ENCODE measurements at regions not wholly inside any gene's neighbourhood (a gene's known extent, or its start where the extent isn't known, plus 50 kb on each side); places are given as distances from the start of the nearest gene placed in this dataset.

GRCh38 chr4:135338181-135338580 lies 1136.6 kb upstream of the PABPC4L start:
- Histone ChIP-seq H3K9ac (ENCODE audit: low read depth, low read length) (no peak overlapping the region), H3K36me3 (ENCODE audit: insufficient read depth, low read length) (no peaks in the 10 kb centered on the region), H3K9me3 (ENCODE audit: control insufficient read depth, insufficient read depth, low read length) (no peaks in the 10 kb centered on the region), H3K4me1 (ENCODE audit: insufficient read depth, low read length) (no peaks in the 10 kb centered on the region)

GRCh38 chr4:135325264-135325663 lies 1123.7 kb upstream of the PABPC4L start:
- Histone ChIP-seq H3K9ac (ENCODE audit: low read depth, low read length) (no peak overlapping the region), H3K9me3 (ENCODE audit: control insufficient read depth, insufficient read depth, low read length) (peaks cover 2% of the 10 kb centered on the region; the same call in 1 of the 2 replicates), H3K36me3 (ENCODE audit: insufficient read depth, low read length) (no peaks in the 10 kb centered on the region), H3K4me1 (ENCODE audit: insufficient read depth, low read length) (peaks cover 5% of the 10 kb centered on the region; the same call in 1 of the 2 replicates)

GRCh38 chr4:135319685-135320084 lies 1118.1 kb upstream of the PABPC4L start:
- no peaks in the 10 kb centered on the region for H3K36me3 ChIP-seq (ENCODE audit: insufficient read depth, low read length)
- H3K9ac ChIP-seq (ENCODE audit: low read depth, low read length): no peak overlapping the region
- H3K9me3 ChIP-seq (ENCODE audit: control insufficient read depth, insufficient read depth, low read length): peaks cover 2% of the 10 kb centered on the region; the same call in 1 of the 2 replicates
- no peaks in the 10 kb centered on the region for H3K4me1 ChIP-seq (ENCODE audit: insufficient read depth, low read length)

- Histone ChIP-seq H3K36me3 (ENCODE audit: insufficient read depth, low read length) (no peaks in the 10 kb centered on the region), H3K9ac (ENCODE audit: low read depth, low read length) (no peak overlapping the region), H3K4me1 (ENCODE audit: insufficient read depth, low read length) (no peaks in the 10 kb centered on the region), H3K9me3 (ENCODE audit: control insufficient read depth, insufficient read depth, low read length) (no peaks in the 10 kb centered on the region)
Measured at GRCh38 chr4:135316266-135316779, 1114.7 kb upstream of the PABPC4L start.

DNA sequence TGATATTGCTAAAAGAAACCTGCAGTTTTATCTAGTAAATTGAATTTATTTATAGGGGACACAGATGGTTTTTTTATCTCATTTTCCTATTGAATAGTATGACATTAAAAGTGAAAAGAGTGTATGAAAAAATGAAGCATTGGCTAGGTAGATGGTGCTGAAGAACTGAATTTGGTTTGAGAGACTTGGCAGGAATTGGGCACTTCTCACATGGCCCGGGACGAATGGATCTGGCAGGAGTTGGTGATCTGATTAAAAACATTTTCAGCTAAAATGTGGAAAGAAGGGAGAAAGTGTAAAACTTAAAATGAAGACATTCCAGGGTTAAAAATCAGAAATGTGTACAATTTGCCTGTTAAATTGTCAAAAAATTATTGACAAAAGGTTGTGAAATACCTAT lies 1088.5 kb upstream of the PABPC4L start:
- Histone ChIP-seq H3K9ac (ENCODE audit: low read depth, low read length) (no peak overlapping the region), H3K4me1 (ENCODE audit: insufficient read depth, low read length) (no peaks in the 10 kb centered on the region), H3K9me3 (ENCODE audit: control insufficient read depth, insufficient read depth, low read length) (peaks cover 6% of the 10 kb centered on the region), H3K36me3 (ENCODE audit: insufficient read depth, low read length) (no peaks in the 10 kb centered on the region)

DNA sequence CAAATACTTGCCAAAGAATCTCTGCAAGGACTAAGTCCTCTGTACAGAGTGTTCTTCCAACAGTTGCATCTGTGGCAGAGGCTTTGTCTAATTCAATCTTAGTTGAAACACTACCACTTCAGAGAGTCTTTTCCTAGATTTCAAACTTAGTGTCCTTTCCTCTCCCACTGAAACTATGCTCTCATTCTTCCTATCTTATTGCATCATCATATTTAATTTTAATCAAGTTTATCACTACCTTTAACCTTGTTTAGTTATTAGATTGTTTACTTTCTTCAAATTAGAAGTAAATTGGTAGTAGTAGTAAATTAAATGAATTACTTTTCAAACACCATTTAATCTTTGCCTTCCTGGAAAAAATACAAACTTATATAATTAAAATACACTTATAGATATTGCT lies 1082.3 kb upstream of the PABPC4L start:
- no peaks in the 10 kb centered on the region for H3K36me3 ChIP-seq (ENCODE audit: insufficient read depth, low read length)

DNA sequence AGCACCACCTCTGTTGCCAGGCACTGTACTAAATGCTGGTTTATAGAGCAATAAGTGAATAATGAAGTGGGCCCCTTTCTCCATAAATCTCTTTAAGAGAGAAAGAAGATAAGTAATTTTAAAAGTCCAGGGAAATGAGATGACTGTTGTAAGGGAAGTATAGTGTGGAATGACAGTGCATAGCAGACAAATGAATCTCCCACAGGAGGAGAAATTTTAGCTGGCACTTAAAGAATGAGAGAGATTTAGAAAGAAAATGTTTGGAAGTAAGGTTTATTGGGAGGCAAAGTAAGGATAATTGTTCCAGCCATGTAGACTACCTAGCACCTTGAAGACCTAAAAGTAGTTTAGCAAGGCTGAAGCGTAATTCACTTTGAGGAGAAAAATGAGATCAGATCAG lies 1081.1 kb upstream of the PABPC4L start:
- Histone ChIP-seq H3K9me3 (ENCODE audit: control insufficient read depth, insufficient read depth, low read length) (peaks cover 6% of the 10 kb centered on the region), H3K4me1 (ENCODE audit: insufficient read depth, low read length) (peaks cover 7% of the 10 kb centered on the region; the same call in 1 of the 2 replicates), H3K36me3 (ENCODE audit: insufficient read depth, low read length) (no peaks in the 10 kb centered on the region), H3K9ac (ENCODE audit: low read depth, low read length) (no peak overlapping the region)

More for the DNA sequence above, 1082.3 kb upstream of the PABPC4L start:
- Histone ChIP-seq H3K4me1 (ENCODE audit: insufficient read depth, low read length) (peaks cover 3% of the 10 kb centered on the region; the same call in 1 of the 2 replicates), H3K9ac (ENCODE audit: low read depth, low read length) (no peak overlapping the region), H3K9me3 (ENCODE audit: control insufficient read depth, insufficient read depth, low read length) (peaks cover 6% of the 10 kb centered on the region)

GRCh38 chr4:135281230-135281629 lies 1079.6 kb upstream of the PABPC4L start:
- Histone ChIP-seq H3K4me1 (ENCODE audit: insufficient read depth, low read length) (peaks cover 13% of the 10 kb centered on the region; the same call in 1 of the 2 replicates), H3K9ac (ENCODE audit: low read depth, low read length) (no peak overlapping the region), H3K36me3 (ENCODE audit: insufficient read depth, low read length) (no peaks in the 10 kb centered on the region), H3K9me3 (ENCODE audit: control insufficient read depth, insufficient read depth, low read length) (peaks cover 1% of the 10 kb centered on the region)

DNA sequence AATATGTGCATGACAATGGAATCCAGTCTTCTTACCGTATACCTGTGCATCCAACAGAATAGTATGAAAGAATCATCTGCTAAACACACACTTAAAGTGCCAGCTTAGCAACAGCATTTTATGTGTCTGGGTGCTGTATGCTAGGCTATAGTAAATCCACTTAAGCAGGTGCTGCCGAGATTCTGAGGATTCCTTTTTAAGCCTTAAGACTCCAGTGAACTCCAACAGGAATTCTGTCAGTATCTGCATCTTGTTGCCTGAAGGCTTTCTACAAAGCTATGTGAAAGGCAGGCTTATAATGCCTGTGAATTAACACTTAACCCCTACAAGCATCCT lies 1076.4 kb upstream of the PABPC4L start:
- H3K9me3 ChIP-seq (ENCODE audit: control insufficient read depth, insufficient read depth, low read length): no peaks in the 10 kb centered on the region; the same call in 1 of the 2 replicates
- no peak overlapping the region for H3K9ac ChIP-seq (ENCODE audit: low read depth, low read length)
- peaks cover 13% of the 10 kb centered on the region; the same call in 1 of the 2 replicates for H3K4me1 ChIP-seq (ENCODE audit: insufficient read depth, low read length)
- H3K36me3 ChIP-seq (ENCODE audit: insufficient read depth, low read length): no peaks in the 10 kb centered on the region

GRCh38 chr4:135277068-135277979 lies 1075.7 kb upstream of the PABPC4L start:
- peaks cover 13% of the 10 kb centered on the region; the same call in 1 of the 2 replicates for H3K4me1 ChIP-seq (ENCODE audit: insufficient read depth, low read length)
- H3K9me3 ChIP-seq (ENCODE audit: control insufficient read depth, insufficient read depth, low read length): no peaks in the 10 kb centered on the region; the same call in 1 of the 2 replicates
- H3K9ac ChIP-seq (ENCODE audit: low read depth, low read length): no peak overlapping the region
- H3K36me3 ChIP-seq (ENCODE audit: insufficient read depth, low read length): no peaks in the 10 kb centered on the region

- Histone ChIP-seq H3K9me3 (ENCODE audit: control insufficient read depth, insufficient read depth, low read length) (no peaks in the 10 kb centered on the region; the same call in 1 of the 2 replicates), H3K4me1 (ENCODE audit: insufficient read depth, low read length) (peaks cover 9% of the 10 kb centered on the region; the same call in 1 of the 2 replicates), H3K36me3 (ENCODE audit: insufficient read depth, low read length) (no peaks in the 10 kb centered on the region), H3K9ac (ENCODE audit: low read depth, low read length) (no peak overlapping the region)
Measured at GRCh38 chr4:135274416-135274815, 1072.8 kb upstream of the PABPC4L start.

- no peaks in the 10 kb centered on the region for H3K4me1 ChIP-seq (ENCODE audit: insufficient read depth, low read length)
- no peaks in the 10 kb centered on the region for H3K36me3 ChIP-seq (ENCODE audit: insufficient read depth, low read length)
- H3K9me3 ChIP-seq (ENCODE audit: control insufficient read depth, insufficient read depth, low read length): no peaks in the 10 kb centered on the region
- no peak overlapping the region for H3K9ac ChIP-seq (ENCODE audit: low read depth, low read length)
Measured at GRCh38 chr4:135269125-135269890, 1067.7 kb upstream of the PABPC4L start.

DNA sequence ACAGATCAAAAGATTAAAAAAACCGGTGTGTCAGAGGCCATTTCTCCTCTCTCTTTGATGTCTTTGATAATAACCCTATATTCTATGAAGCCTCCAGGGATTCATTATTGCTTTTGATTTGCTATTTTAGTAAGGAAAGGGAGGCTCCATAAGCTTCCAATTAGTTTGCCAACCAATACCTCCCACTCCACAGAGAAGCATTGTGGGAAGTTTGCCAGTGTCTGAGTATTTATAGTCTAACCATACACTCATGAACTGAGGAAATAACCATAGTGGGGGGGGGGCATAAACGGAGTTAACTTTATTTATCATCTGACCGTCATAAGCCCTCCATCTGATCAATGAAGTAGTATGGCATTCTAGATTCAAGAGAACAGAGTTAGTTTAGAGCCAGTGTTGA lies 1066.8 kb upstream of the PABPC4L start:
- H3K4me1 ChIP-seq (ENCODE audit: insufficient read depth, low read length): no peaks in the 10 kb centered on the region
- no peaks in the 10 kb centered on the region for H3K9me3 ChIP-seq (ENCODE audit: control insufficient read depth, insufficient read depth, low read length)

GRCh38 chr4:135267148-135267865 lies 1065.7 kb upstream of the PABPC4L start:
- no peaks in the 10 kb centered on the region for H3K4me1 ChIP-seq (ENCODE audit: insufficient read depth, low read length)
- no peak overlapping the region for H3K9ac ChIP-seq (ENCODE audit: low read depth, low read length)
- no peaks in the 10 kb centered on the region for H3K9me3 ChIP-seq (ENCODE audit: control insufficient read depth, insufficient read depth, low read length)
- H3K36me3 ChIP-seq (ENCODE audit: insufficient read depth, low read length): no peaks in the 10 kb centered on the region

More for the DNA sequence above, 1066.8 kb upstream of the PABPC4L start:
- no peak overlapping the region for H3K9ac ChIP-seq (ENCODE audit: low read depth, low read length)
- H3K36me3 ChIP-seq (ENCODE audit: insufficient read depth, low read length): no peaks in the 10 kb centered on the region
